NT2/D1 (cell line): ENCODE measurements at regions not wholly inside any gene's neighbourhood (a gene's known extent, or its start where the extent isn't known, plus 50 kb on each side); places are given as distances from the start of the nearest gene placed in this dataset.

ENCODE experiments used
- DNase-seq: peaks from one replicate; pipeline ENCODE4 v3.0.0-alpha.2; 2011; ENCODE audit warnings: low read depth, low spot score
- H3K27me3 ChIP-seq: 2 replicates; pipeline ENCODE4 v1.6.0; 2011; ENCODE audit warnings: mild to moderate bottlenecking; ENCODE audit not compliant: insufficient read length, insufficient read depth
- H3K36me3 ChIP-seq: 2 replicates; pipeline ENCODE4 v1.6.1; 2011; ENCODE audit warnings: mild to moderate bottlenecking, low read length, mixed read lengths; ENCODE audit not compliant: insufficient read depth, insufficient read length
- H3K4me1 ChIP-seq: 2 replicates; pipeline ENCODE4 v1.5.1; 2011; ENCODE audit not compliant: insufficient read depth, insufficient read length
- H3K4me3 ChIP-seq: 2 replicates; pipeline ENCODE4 v1.5.1; 2011; ENCODE audit warnings: low read depth; ENCODE audit not compliant: insufficient read length
- H3K9ac ChIP-seq: 2 replicates; pipeline ENCODE4 v1.6.0; 2011; ENCODE audit warnings: low read depth; ENCODE audit not compliant: insufficient read length
- H3K9me3 ChIP-seq: 2 replicates; pipeline ENCODE4 v1.5.1; 2011; ENCODE audit warnings: mild to moderate bottlenecking, low read length; ENCODE audit not compliant: insufficient read depth
- SUZ12 ChIP-seq: IDR thresholded peaks from 2 replicates; pipeline ENCODE4 v1.6.1; 2011; ENCODE audit not compliant: insufficient read length, insufficient read depth; ENCODE audit errors: extremely low read depth
- YY1 ChIP-seq: IDR thresholded peaks from 2 replicates; pipeline ENCODE4 v1.6.1; 2011; ENCODE audit not compliant: insufficient read length, insufficient read depth
- ZNF274 ChIP-seq: IDR thresholded peaks from 2 replicates; pipeline ENCODE4 v1.6.1; 2011; ENCODE audit warnings: mild to moderate bottlenecking, low read depth, low read length

DNA sequence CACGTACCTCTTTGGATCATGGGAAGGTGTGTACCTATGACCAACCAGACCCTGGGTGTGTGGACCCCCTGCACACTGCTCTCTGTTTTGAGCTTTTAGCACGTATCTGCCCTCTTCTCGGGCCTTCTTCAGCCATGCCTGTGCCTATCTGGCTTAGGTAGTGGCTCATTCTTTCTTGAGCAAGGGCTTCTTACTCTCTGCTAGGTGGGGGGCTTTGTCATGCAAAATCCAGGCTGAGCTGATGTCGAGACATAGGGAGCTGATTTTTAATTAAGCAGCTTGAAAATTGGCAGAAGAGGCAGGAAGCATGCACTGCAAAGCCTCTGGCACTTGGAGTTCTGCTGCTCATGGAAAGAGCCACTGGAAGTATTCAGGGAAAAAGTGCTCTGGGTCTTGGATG lies 181.6 kb upstream of the IRX6 start:
- DNase-seq = no peak
- no peaks in the 10 kb centered on the region for H3K27me3 ChIP-seq
- no peak overlapping the region for H3K4me3 ChIP-seq
- peaks cover 3% of the 10 kb centered on the region for H3K4me1 ChIP-seq
- no peak overlapping the region for H3K9ac ChIP-seq
- no peaks in the 10 kb centered on the region for H3K9me3 ChIP-seq
- H3K36me3 ChIP-seq = no peaks in the 10 kb centered on the region
- TF ChIP-seq SUZ12 (no peak), YY1 (no peak), ZNF274 (no peak)

- no peak for DNase-seq
- TF ChIP-seq ZNF274 (no peak), SUZ12 (no peak), YY1 (no peak)
- Histone ChIP-seq H3K9me3 (peaks cover 3% of the 10 kb centered on the region; the same call in 1 of the 2 replicates), H3K9ac (no peak overlapping the region), H3K4me1 (peaks cover 3% of the 10 kb centered on the region), H3K27me3 (no peaks in the 10 kb centered on the region), H3K4me3 (no peak overlapping the region), H3K36me3 (no peaks in the 10 kb centered on the region)
These were observed 179.4 kb upstream of the IRX6 start for GRCh38 chr16:55144651-55145050.

DNA sequence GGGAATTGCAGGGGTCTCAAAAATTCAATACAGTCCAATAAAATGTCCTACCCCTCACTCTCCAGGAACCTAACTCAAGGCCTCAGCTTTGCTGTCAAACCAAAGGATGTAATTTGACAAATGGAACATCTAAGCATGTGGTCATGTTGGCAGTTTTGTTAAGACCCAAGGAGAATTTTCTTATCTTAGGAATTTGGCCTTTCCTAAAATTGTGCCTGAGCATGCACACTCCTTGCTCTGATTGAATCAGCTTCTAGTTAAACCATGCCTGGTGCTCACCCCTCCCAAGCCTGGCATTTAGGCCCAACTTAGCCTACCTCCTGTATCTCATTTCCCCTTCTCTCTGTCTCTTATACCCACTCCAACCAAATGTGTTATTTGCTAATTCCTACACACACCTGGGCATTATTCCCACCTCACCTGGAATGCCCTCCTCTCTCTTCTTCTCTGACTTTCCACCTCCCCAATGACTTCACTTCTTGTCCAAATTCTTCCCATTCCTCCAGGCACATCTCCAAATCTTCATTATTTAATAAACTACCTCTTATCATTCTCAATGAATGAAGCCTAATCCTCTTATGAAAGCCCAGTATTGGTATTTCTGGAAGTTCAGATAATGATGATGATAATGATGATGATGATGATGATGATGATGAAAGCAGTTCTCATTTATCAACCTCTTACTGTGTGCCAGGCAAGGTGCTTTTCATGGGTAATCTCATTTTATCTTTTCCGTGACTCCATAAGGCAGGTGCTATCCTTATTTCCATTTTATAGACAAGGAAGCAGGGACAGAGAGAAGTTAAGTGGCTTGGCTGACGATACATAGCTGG lies 178.0 kb upstream of the IRX6 start:
- Histone ChIP-seq H3K9me3 (peaks cover 3% of the 10 kb centered on the region; the same call in 1 of the 2 replicates), H3K9ac (no peak overlapping the region), H3K4me3 (no peak overlapping the region), H3K27me3 (no peaks in the 10 kb centered on the region), H3K36me3 (no peaks in the 10 kb centered on the region), H3K4me1 (peaks cover 3% of the 10 kb centered on the region)
- no peak for DNase-seq
- TF ChIP-seq ZNF274 = no peak
- TF ChIP-seq YY1 = no peak
- TF ChIP-seq SUZ12 = no peak

DNA sequence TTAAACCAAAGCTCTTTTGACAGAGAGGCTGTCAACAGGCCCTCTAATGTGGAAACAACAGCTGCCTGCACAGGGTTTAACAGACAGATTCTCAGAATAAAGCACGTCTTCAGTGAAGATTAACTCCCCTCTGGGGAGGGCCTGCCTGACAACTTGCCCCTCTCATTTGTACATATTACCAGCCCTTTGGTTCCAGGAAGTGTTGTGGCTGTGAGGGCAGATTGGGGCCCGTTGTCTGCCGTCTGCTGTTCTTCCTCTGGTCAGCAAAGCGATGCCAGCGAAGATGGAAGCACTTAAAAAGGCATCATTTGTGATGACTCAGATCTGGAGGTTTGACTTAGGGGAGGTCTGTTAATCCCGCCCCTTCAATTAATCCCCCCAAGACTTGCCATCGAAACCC lies 177.0 kb upstream of the IRX6 start:
- DNase-seq = no peak
- Histone ChIP-seq H3K9ac (no peak overlapping the region), H3K36me3 (no peaks in the 10 kb centered on the region), H3K9me3 (peaks cover 3% of the 10 kb centered on the region; the same call in 1 of the 2 replicates), H3K4me1 (peaks cover 3% of the 10 kb centered on the region), H3K4me3 (no peak overlapping the region), H3K27me3 (no peaks in the 10 kb centered on the region)
- TF ChIP-seq ZNF274 = no peak
- TF ChIP-seq SUZ12 = no peak
- TF ChIP-seq YY1 = no peak

DNA sequence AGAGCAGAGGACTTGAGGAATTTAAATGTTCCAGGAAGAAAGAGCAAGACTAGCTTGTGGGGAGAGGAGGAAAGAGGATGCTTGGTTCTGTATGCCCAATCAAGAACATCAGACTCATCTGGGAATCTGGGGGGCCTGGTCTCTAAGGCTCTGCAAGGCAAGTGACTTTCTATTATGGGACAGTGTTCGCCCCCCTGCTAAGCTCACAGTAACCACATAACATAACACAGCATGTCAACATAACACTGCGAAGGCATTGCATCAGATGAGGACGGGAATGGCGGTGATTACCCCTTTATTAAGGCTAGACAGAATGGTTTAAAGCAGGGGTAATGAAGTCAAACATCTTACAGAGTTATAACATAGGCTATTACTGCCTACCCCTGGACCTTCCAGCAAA lies 176.6 kb upstream of the IRX6 start:
- TF ChIP-seq SUZ12 (no peak), ZNF274 (no peak), YY1 (no peak)
- peaks cover 3% of the 10 kb centered on the region; the same call in 1 of the 2 replicates for H3K9me3 ChIP-seq
- H3K9ac ChIP-seq = no peak overlapping the region
- no peaks in the 10 kb centered on the region for H3K4me1 ChIP-seq
- no peaks in the 10 kb centered on the region for H3K36me3 ChIP-seq
- no peak for DNase-seq
- no peaks in the 10 kb centered on the region for H3K27me3 ChIP-seq
- H3K4me3 ChIP-seq = no peak overlapping the region

DNA sequence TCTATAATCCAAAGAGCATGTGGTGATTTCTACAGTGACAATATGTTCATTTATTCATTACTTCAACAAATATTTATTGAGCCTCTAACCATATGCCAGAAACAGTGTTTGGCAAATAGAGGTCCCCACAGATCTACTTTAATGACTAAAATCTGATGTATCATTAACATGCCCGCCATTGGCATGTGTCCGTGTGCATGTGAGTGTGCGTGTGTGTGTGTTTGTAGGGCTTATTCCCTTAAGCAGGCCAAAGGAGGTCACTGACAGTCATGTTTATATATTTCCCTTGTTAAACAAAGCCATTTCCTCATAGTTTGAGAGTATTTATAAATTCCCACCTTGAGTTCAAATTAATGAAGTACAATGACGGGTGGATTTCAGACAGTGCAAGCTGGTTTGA lies 174.4 kb upstream of the IRX6 start:
- DNase-seq = no peak
- TF ChIP-seq SUZ12 = no peak
- no peak for TF ChIP-seq YY1
- TF ChIP-seq ZNF274 = no peak

GRCh38 chr16:55151561-55152305 lies 172.3 kb upstream of the IRX6 start:
- DNase-seq = no peak
- no peak for TF ChIP-seq YY1
- no peak for TF ChIP-seq SUZ12
- TF ChIP-seq ZNF274 = no peak
- H3K36me3 ChIP-seq = no peaks in the 10 kb centered on the region
- H3K9me3 ChIP-seq = peaks cover 3% of the 10 kb centered on the region; the same call in 1 of the 2 replicates
- H3K4me1 ChIP-seq = no peaks in the 10 kb centered on the region
- H3K4me3 ChIP-seq = no peak overlapping the region
- no peak overlapping the region for H3K9ac ChIP-seq
- H3K27me3 ChIP-seq = no peaks in the 10 kb centered on the region

More for the DNA sequence above, 174.4 kb upstream of the IRX6 start:
- Histone ChIP-seq H3K36me3 (no peaks in the 10 kb centered on the region), H3K4me3 (no peak overlapping the region), H3K9me3 (peaks cover 3% of the 10 kb centered on the region; the same call in 1 of the 2 replicates), H3K27me3 (no peaks in the 10 kb centered on the region), H3K9ac (no peak overlapping the region), H3K4me1 (no peaks in the 10 kb centered on the region)
